ENCODE measurements at regions not wholly inside any gene's neighbourhood (a gene's known extent, or its start where the extent isn't known, plus 50 kb on each side); places are given as distances from the start of the nearest gene placed in this dataset.

DNA sequence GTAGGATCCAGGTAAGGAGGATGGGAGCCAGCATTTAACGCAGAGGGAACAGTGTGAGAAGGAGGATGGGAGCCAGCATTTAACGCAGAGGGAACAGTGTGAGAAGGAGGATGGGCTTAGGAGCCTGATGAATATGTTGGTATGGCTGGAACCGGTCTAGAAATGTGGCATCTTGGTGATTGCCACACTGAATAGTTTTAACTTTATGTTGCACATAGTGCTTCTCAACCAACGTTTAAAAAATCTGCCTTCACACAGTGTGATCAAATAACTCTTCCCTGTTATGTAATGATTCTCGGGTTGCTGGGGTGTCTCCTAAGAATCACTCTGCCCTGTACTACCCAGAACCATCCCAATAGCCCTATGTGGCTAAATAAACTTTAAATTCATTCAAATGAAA, 146.9 kb upstream of the DUSP10 start:
- TF ChIP-seq, protein P1, sequence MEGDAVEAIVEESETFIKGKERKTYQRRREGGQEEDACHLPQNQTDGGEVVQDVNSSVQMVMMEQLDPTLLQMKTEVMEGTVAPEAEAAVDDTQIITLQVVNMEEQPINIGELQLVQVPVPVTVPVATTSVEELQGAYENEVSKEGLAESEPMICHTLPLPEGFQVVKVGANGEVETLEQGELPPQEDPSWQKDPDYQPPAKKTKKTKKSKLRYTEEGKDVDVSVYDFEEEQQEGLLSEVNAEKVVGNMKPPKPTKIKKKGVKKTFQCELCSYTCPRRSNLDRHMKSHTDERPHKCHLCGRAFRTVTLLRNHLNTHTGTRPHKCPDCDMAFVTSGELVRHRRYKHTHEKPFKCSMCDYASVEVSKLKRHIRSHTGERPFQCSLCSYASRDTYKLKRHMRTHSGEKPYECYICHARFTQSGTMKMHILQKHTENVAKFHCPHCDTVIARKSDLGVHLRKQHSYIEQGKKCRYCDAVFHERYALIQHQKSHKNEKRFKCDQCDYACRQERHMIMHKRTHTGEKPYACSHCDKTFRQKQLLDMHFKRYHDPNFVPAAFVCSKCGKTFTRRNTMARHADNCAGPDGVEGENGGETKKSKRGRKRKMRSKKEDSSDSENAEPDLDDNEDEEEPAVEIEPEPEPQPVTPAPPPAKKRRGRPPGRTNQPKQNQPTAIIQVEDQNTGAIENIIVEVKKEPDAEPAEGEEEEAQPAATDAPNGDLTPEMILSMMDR (IDR thresholded peaks at IDR 0.05; ENCODE audit: low read depth, low read length, poor library complexity, severe bottlenecking), result no peak
- no peak for TF ChIP-seq EZH2phosphoT487 (IDR thresholded peaks at IDR 0.05; ENCODE audit: borderline replicate concordance, low read length)
